Limb (tissue), 2 donors: ENCODE measurements at regions not wholly inside any gene's neighbourhood (a gene's known extent, or its start where the extent isn't known, plus 50 kb on each side); places are given as distances from the start of the nearest gene placed in this dataset.
"Not testable (repeated sequence)": the region's sequence is repeated elsewhere in the genome, so short reads cannot be mapped to it uniquely, and the experiment has no call there.

Source experiments
- DNase-seq, 2 donors: peaks; one replicate each; pipeline ENCODE4 v3.0.0-alpha.2; 2016; ENCODE audit errors: extremely low spot score in 2 of 2

GRCh38 chr4:134627366-134627765 lies 425.8 kb upstream of the PABPC4L start:
- DNase-seq = no peak

DNA sequence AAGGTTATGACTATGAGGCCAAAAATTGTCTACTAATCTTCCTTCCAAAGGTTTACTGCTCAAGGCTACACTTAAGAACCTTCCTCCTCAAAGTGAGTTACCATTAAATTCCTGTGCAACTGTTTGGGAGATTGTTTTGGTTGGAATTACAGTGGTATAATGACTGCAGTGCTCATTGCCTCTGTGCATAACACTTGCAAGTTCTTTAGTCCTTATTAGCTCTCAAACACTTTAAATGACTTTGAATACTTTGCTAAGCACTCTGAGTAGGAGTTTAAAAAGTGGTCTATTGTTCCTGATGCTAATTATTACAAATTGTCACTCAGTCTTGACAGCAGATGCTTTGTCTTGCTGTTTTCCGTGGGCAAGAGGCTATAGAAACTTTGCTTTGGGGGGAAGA lies 422.8 kb upstream of the PABPC4L start:
- DNase-seq = no peak

DNA sequence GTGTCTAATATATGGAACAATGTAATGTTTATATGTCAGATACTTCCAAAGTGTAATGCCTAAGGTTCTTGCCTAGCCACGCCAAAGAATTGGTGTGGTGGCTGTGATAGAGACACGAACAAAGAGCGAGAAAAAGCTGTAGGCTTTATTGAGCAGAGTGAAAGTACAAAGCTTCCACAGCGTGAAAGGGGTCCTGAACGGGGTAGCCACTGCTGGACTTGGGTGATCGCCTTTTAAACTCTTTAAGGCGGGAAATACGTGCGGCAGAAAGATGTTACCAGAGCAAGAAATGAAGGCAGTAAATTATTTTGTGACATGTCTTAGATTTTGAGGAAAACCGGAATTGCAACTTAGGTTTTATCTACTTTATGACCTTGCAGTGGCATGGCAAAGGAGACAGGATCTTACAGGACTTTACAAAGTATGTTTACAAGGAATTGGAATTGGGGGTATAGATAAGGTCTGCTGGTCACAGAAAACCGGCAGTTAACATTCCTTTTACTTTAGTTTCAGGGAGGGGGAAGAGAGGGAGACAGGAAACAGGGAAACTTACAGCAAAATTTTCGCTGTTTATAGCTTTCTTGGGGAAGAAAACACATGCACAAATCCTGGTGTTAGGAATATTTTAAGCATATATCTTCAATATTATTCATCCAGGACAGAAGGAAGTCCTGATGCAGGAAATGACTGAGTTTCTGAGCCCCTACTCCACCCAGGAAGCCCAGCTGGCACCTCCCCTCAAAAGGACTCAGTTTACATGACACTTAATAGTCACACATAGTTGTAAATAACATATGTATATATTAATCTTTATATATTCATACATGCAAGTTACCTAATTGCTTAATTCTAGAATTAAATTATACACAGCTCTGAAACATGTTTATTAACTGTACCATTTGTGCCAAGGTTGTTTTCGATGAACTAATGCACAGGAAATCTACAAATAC lies 421.3 kb upstream of the PABPC4L start:
- DNase-seq = not testable (repeated sequence)

DNA sequence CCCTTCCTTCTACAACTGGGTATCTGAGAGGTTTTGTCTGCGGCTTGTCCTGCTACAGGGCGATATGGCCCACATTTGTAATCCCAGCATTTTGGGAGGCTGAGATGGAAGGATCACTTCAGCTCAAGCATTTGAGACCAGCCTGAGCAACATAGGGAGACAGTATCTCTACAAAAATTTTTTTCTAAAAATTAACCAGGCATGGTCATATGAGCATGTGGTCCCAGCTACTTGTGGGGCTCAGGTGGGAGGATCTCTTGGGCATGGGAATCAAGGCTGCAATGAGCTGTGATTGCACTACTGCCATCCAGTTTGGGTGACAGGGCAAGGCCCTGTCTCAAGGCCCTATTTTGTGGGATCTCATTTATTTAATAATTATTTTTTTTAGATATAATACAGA lies 420.6 kb upstream of the PABPC4L start:
- no peak for DNase-seq

GRCh38 chr4:134621715-134622114 lies 420.1 kb upstream of the PABPC4L start:
- not testable (repeated sequence) for DNase-seq

- DNase-seq = no peak
Observed at GRCh38 chr4:134610956-134611355, 409.4 kb upstream of the PABPC4L start.

DNA sequence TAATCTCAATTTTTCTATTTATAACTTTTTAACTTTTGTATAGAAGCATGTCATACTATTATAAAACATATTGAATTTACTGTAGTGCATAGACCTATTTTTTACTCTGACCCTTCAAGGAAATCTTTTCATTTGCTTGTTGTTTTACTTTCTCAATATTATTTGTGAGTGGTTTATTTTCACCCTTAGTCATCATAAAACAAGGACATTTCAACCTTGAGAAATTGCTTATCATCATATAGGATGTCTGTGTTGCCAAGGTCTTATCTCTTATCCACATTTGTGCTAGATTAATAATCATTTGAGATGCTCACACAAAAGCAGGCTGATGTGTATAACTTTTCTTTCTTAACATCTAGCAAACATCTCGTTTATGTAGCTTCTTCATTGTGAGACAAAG lies 408.6 kb upstream of the PABPC4L start:
- no peak for DNase-seq

DNA sequence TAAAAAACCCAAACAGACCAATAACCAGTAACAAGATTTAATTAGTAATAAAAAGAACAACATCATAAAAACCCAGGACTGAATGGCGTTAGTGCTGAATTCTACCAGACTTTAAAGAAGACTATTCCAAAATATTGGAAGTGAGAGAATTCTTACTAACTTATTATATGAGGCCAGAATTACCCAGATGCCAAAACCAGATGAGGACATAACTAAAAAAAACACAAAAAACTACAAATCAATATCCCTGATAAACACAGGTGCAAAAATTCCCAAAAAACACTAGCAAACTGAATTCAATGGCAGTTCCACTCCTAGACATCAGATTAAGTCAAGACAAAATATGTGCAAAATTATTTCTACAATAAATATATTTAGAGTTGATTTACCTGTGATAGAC lies 400.1 kb upstream of the PABPC4L start:
- no peak for DNase-seq

DNA sequence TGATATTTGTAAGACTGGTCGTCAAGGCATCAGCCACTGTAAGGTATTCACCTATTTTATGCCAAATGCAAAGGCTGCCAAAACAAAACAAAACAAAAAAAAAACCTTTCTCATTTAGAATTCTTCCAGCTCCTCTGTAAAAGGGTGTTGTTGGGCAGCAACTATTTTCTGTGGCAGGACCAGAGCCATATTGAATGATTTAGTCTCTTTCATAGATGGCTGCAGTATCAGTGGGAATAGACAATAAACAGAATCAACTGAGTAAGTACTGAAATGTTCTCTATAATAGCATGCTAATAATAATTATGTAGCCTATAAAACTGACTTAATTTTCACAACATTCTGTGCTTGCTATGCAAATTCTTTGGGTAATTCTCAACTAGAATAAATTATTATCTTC lies 389.7 kb upstream of the PABPC4L start:
- no peak for DNase-seq

- DNase-seq = no peak
Observed at GRCh38 chr4:134585972-134586371, 384.4 kb upstream of the PABPC4L start.

GRCh38 chr4:134567461-134567860 lies 365.9 kb upstream of the PABPC4L start:
- DNase-seq = no peak

GRCh38 chr4:134560728-134561127 lies 359.1 kb upstream of the PABPC4L start:
- DNase-seq = no peak

DNA sequence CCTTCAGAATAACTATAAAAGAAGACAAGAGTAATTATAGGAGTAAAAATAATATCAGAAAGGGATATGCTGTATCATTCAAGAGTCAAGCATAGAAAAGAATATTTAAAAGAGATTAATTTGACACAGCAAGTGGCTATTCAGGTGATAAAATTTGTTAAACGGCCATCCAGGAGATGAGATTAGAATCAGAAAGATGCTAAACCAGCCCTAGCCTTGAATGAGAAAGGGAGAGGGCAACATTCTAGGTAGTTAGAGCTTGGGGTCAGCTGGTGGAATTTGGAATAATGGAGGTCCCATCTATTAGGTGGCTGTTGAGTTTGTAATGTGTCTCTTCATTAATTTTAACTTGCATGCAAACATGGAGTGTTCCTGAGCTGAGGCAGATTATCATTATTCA lies 350.5 kb upstream of the PABPC4L start:
- no peak for DNase-seq

- DNase-seq = no peak
Observed at GRCh38 chr4:134551348-134551747, 349.8 kb upstream of the PABPC4L start.

- no peak for DNase-seq
Observed at GRCh38 chr4:134548052-134548628, 346.6 kb upstream of the PABPC4L start.

- no peak for DNase-seq
Observed at GRCh38 chr4:134546279-134546678, 344.7 kb upstream of the PABPC4L start.

DNA sequence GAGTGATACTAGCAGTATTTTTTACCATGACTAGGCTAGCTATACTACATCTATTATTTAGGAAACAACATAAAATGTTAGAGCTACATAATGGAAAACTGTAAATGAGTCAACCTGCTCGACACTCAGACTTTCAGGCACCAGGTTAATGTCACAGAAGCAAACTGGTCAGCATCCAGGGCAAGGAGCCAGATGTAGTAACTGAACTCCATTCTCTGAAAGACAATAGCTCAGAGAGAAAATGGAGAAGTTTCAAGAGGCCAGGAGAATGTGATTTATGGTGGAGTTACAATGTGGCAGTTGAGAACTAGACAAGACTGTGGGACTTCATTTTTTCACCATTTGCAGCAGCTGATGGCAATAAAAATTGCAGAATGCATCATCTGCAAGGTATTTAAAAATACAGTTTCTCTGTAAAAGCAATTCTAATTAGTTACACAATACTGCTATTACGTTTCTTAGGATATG lies 342.7 kb upstream of the PABPC4L start:
- peak in 1 of 2 donors; percentile 28 for DNase-seq

- DNase-seq = no peak
Observed at GRCh38 chr4:134540588-134540987, 339.0 kb upstream of the PABPC4L start.

- no peak for DNase-seq
Observed at GRCh38 chr4:134539729-134540231, 338.2 kb upstream of the PABPC4L start.

DNA sequence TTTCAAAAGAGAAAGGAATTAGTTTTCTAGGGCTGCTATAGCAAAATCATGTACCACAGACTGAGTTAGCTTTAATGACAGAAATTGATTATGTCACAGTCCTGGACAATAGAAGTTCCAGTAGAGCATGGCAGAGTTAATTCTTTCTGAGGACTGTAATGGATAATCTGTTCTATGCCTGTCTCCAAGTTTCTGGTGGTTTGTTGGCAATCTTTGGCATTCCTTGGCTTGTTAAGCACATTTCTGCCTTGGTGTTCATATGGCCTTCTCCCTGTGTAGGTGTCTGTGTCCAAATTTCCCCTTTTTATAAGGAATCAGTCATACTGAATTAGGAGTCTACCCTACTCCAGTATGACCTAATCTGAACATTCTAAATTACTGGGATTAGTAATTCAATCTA lies 336.1 kb upstream of the PABPC4L start:
- DNase-seq = no peak

- DNase-seq = no peak
Observed at GRCh38 chr4:134533068-134533467, 331.5 kb upstream of the PABPC4L start.

DNA sequence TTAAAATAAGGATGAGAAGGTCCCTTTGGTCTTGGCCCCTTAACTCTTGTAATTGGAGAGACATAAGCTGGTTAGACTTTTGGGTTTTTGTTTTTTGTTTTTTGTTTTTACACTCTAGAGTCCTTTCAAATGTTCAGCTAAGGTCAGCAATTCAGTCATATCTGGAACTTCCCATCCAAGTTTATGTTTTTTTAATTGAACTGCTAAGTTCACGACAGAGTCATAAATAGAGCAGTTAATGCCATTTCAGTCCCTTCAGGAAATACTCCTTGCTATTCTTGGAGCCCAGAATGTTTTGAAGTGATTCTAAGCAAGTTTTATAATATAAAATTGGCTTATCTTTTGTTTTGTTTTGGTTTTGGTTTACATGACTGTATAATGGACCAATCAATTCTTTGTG lies 329.4 kb upstream of the PABPC4L start:
- DNase-seq = no peak

GRCh38 chr4:134529629-134530028 lies 328.0 kb upstream of the PABPC4L start:
- DNase-seq = no peak
